ACC112 (cell line): ENCODE measurements at regions not wholly inside any gene's neighbourhood (a gene's known extent, or its start where the extent isn't known, plus 50 kb on each side); places are given as distances from the start of the nearest gene placed in this dataset.

Source experiments
- H2AFZ ChIP-seq: fragments of 200-600 bp; sonication (generic); one replicate; pipeline ENCODE4 v1.6.0; 2017; ENCODE audit warnings: antibody characterized with exemption, low read length; ENCODE audit not compliant: unreplicated experiment
- H3K27ac ChIP-seq: fragments of 200-600 bp; sonication (generic); 2 replicates; pipeline ENCODE4 v1.5.1; 2014; ENCODE audit warnings: low read depth, mild to moderate bottlenecking, antibody characterized with exemption, low read length, moderate library complexity
- H3K27me3 ChIP-seq: fragments of 200-600 bp; sonication (generic); 2 replicates; pipeline ENCODE4 v1.6.1; 2014; ENCODE audit warnings: mild to moderate bottlenecking, antibody characterized with exemption, low read length, moderate library complexity, mixed read lengths; ENCODE audit not compliant: insufficient read depth
- H3K36me3 ChIP-seq: fragments of 200-600 bp; sonication (generic); 2 replicates; pipeline ENCODE4 v1.6.1; 2016; ENCODE audit warnings: mild to moderate bottlenecking, antibody characterized with exemption, low read length, moderate library complexity, mixed read lengths; ENCODE audit not compliant: insufficient read depth
- H3K4me1 ChIP-seq: fragments of 200-600 bp; sonication (generic); one replicate; pipeline ENCODE4 v1.6.1; 2016; ENCODE audit warnings: low read length, mixed read lengths; ENCODE audit not compliant: insufficient read depth, unreplicated experiment, control insufficient read depth
- H3K4me3 ChIP-seq: fragments of 200-600 bp; sonication (generic); 2 replicates; pipeline ENCODE4 v1.5.1; 2014; ENCODE audit warnings: mild to moderate bottlenecking, low read depth, low read length
- H3K79me2 ChIP-seq: fragments of 200-600 bp; sonication (generic); one replicate; pipeline ENCODE4 v1.6.0; 2016; ENCODE audit warnings: low read length; ENCODE audit not compliant: control insufficient read depth, unreplicated experiment, insufficient read depth

GRCh38 chr17:54404259-54404658, 496.4 kb upstream of the TOM1L1 start:
- no peak overlapping the region for H3K4me3 ChIP-seq
- H3K4me1 ChIP-seq: no peaks in the 10 kb centered on the region
- no peak overlapping the region for H3K27ac ChIP-seq
- H3K36me3 ChIP-seq: no peaks in the 10 kb centered on the region
- no peaks in the 10 kb centered on the region for H3K79me2 ChIP-seq
- no peaks in the 10 kb centered on the region for H3K27me3 ChIP-seq
- H2AFZ ChIP-seq: no peak overlapping the region

- Histone ChIP-seq H3K4me1 (no peaks in the 10 kb centered on the region), H3K27ac (no peak overlapping the region), H3K79me2 (no peaks in the 10 kb centered on the region), H2AFZ (no peak overlapping the region), H3K36me3 (no peaks in the 10 kb centered on the region), H3K4me3 (no peak overlapping the region), H3K27me3 (no peaks in the 10 kb centered on the region)
These were observed 494.8 kb upstream of the TOM1L1 start for GRCh38 chr17:54405826-54406225.

- H3K79me2 ChIP-seq: no peaks in the 10 kb centered on the region
- no peaks in the 10 kb centered on the region for H3K36me3 ChIP-seq
- no peak overlapping the region for H3K27ac ChIP-seq
- no peaks in the 10 kb centered on the region for H3K27me3 ChIP-seq
- H3K4me3 ChIP-seq: no peak overlapping the region
- no peaks in the 10 kb centered on the region for H3K4me1 ChIP-seq
- H2AFZ ChIP-seq: no peak overlapping the region
These were observed 491.9 kb upstream of the TOM1L1 start for GRCh38 chr17:54408731-54409130.

DNA sequence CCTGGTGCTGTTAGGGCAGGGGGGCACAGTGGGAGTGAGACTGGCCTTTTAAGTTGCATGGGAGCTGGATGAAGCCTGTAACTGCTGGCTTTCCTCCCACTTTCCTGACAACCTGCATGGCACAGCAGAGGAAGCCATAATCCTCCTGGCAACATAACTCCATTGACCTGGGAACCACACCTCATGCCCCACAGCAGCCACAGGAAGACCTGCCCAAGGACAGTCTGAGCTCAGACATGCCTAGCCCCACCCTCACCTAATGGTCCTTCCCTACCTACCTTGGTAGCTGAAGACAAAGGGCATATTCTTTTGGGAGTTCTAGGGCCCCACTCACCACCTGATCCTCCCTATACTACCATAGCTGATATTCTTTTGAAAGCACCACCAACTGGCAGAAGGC, 482.2 kb upstream of the TOM1L1 start:
- no peak overlapping the region for H2AFZ ChIP-seq
- H3K79me2 ChIP-seq: no peaks in the 10 kb centered on the region
- no peak overlapping the region for H3K27ac ChIP-seq
- H3K27me3 ChIP-seq: no peaks in the 10 kb centered on the region
- no peak overlapping the region for H3K4me3 ChIP-seq
- no peaks in the 10 kb centered on the region for H3K36me3 ChIP-seq
- no peaks in the 10 kb centered on the region for H3K4me1 ChIP-seq

DNA sequence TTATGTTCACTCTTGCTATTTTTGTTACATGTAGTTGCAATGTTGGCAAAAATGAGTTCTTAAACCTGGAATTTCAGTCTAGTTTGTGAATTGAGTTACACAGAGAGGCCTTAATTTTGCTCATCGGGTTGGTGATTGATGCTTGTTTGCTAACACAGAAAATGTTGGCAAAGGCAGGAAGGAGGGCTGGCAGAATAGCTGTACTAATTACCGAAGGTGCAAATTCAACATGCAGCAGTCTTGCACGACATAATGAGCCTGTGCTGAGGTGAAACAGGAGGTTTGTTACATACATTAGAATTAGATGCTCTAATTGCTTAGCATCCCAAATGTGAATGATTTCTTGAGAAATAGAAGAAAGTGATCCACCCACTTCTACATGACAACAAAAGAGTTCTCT, 475.0 kb upstream of the TOM1L1 start:
- Histone ChIP-seq H2AFZ (no peak overlapping the region), H3K4me1 (no peaks in the 10 kb centered on the region), H3K27ac (no peak overlapping the region), H3K79me2 (no peaks in the 10 kb centered on the region), H3K36me3 (no peaks in the 10 kb centered on the region), H3K27me3 (no peaks in the 10 kb centered on the region), H3K4me3 (no peak overlapping the region)

- Histone ChIP-seq H3K27ac (no peak overlapping the region), H3K36me3 (no peaks in the 10 kb centered on the region), H2AFZ (no peak overlapping the region), H3K79me2 (no peaks in the 10 kb centered on the region), H3K27me3 (no peaks in the 10 kb centered on the region), H3K4me1 (no peaks in the 10 kb centered on the region), H3K4me3 (no peak overlapping the region)
These were observed 474.3 kb upstream of the TOM1L1 start for GRCh38 chr17:54426296-54426886.

DNA sequence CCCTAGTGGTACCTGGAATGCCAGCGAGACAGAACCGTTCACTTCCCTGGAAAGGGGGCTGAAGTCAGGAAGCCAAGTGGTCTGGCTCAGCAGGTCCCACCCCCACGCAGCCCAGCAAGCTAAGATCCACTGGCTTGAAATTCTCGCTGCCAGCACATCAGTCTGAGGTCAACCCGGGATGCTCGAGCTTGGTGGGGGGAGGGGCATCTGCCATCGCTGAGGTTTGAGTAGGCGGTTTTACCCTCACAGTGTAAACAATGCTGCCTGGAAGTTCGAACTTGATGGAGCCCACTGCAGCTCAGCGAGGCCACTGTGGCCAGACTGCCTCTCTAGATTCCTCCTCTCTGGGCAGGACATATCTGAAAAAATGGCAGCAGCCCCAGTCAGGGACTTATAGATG, 464.7 kb upstream of the TOM1L1 start:
- Histone ChIP-seq H3K4me1 (no peaks in the 10 kb centered on the region), H2AFZ (no peak overlapping the region), H3K27me3 (no peaks in the 10 kb centered on the region), H3K36me3 (no peaks in the 10 kb centered on the region), H3K4me3 (no peak overlapping the region), H3K27ac (no peak overlapping the region), H3K79me2 (no peaks in the 10 kb centered on the region)

DNA sequence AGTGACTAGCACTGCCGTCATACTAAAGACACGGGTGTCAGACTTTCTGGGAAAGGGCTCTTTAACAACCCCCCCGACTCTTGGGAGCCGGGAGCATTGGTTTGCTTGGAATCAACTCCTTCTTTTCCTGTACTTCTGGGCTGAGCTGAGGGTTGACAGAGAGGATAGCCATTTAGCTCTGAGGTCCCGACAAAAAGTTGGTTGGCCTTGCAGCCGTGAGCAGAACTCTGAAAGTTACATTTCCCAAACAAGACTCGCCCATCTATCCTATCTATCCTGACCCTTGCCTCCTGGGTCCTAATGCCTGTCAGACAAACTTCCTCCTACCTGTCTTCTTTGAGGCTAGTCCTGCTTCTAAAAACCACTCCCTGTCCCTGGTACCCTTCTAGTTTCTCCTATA, 460.8 kb upstream of the TOM1L1 start:
- H3K4me1 ChIP-seq: no peaks in the 10 kb centered on the region
- H2AFZ ChIP-seq: no peak overlapping the region
- no peaks in the 10 kb centered on the region for H3K36me3 ChIP-seq
- no peak overlapping the region for H3K4me3 ChIP-seq
- H3K27me3 ChIP-seq: no peaks in the 10 kb centered on the region
- no peaks in the 10 kb centered on the region for H3K79me2 ChIP-seq
- no peak overlapping the region for H3K27ac ChIP-seq

DNA sequence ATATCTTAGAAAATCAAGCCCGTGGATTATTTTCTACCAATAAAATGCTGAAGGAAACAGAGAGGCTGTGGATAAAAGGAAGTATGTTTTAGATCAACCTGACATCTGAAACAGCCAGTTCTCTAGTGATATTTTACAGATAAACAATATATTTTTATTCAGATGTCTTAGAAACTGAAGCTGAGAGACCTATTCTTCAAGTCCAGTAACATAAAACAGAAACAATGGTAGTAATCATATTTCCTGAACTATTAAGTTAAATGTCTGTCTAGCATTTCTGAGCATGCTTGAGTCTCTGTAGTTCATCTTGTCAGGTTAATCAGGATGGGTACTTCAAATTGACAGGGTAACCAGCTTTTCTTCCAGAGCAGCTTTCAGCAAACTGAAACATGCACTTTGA, 449.6 kb upstream of the TOM1L1 start:
- Histone ChIP-seq H2AFZ (no peak overlapping the region), H3K27me3 (no peaks in the 10 kb centered on the region), H3K36me3 (no peaks in the 10 kb centered on the region), H3K27ac (no peak overlapping the region), H3K4me1 (no peaks in the 10 kb centered on the region), H3K4me3 (no peak overlapping the region), H3K79me2 (no peaks in the 10 kb centered on the region)

GRCh38 chr17:54452666-54453348, 447.8 kb upstream of the TOM1L1 start:
- Histone ChIP-seq H3K79me2 (no peaks in the 10 kb centered on the region), H3K4me3 (no peak overlapping the region), H3K27ac (no peak overlapping the region), H3K4me1 (no peaks in the 10 kb centered on the region), H2AFZ (no peak overlapping the region), H3K27me3 (no peaks in the 10 kb centered on the region), H3K36me3 (no peaks in the 10 kb centered on the region)

DNA sequence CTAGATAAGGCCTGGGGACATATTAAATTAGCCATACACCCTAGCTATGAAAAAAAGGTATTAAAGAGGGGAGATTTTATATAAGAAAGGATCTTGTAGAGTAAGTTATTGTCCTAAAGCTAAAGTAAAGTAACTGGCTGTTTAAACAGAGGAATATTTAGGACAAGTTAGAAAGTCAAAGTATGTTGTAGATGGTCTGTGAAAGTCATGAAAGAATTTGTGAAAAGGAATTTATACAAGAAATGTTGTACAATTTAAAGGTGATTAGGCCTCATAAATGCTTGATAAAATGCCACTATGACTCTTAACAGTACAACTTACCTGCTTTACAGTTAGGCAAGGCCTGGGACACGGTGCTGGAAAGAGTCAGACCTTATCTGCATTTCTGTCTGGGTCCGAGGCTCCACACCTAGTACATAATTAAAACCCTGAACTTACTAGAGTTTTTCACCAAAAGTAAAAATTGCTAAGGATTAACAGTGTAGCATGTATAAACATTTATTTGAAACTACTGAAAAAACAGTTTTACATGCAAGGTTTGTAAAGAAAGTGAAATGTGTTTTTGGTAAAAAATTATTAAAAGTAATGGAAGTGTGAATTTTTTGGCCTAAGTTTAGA, 445.3 kb upstream of the TOM1L1 start:
- H3K27ac ChIP-seq: no peak overlapping the region
- no peak overlapping the region for H2AFZ ChIP-seq
- no peaks in the 10 kb centered on the region for H3K4me1 ChIP-seq
- no peaks in the 10 kb centered on the region for H3K27me3 ChIP-seq
- H3K79me2 ChIP-seq: no peaks in the 10 kb centered on the region
- no peaks in the 10 kb centered on the region for H3K36me3 ChIP-seq
- no peak overlapping the region for H3K4me3 ChIP-seq
